GM12864 (cell line): ENCODE measurements at regions not wholly inside any gene's neighbourhood (a gene's known extent, or its start where the extent isn't known, plus 50 kb on each side); places are given as distances from the start of the nearest gene placed in this dataset.

Experiments
- DNase-seq: peaks from one replicate; pipeline ENCODE4 v3.0.0-alpha.2; 2011; ENCODE audit warnings: low read depth
- H3K4me3 ChIP-seq: 2 replicates; pipeline ENCODE4 v1.5.1; 2011; ENCODE audit warnings: mild to moderate bottlenecking, low read depth, low read length, control low read depth
- TF ChIP-seq, protein P1 (sequence below): IDR thresholded peaks from 2 replicates; pipeline ENCODE4 v1.5.1; 2011; ENCODE audit warnings: low read depth, mild to moderate bottlenecking, moderate library complexity, low read length, control low read depth, inconsistent platforms; ENCODE audit errors: missing control alignments

- H3K4me3 ChIP-seq = no peak overlapping the region
- TF ChIP-seq, protein P1, sequence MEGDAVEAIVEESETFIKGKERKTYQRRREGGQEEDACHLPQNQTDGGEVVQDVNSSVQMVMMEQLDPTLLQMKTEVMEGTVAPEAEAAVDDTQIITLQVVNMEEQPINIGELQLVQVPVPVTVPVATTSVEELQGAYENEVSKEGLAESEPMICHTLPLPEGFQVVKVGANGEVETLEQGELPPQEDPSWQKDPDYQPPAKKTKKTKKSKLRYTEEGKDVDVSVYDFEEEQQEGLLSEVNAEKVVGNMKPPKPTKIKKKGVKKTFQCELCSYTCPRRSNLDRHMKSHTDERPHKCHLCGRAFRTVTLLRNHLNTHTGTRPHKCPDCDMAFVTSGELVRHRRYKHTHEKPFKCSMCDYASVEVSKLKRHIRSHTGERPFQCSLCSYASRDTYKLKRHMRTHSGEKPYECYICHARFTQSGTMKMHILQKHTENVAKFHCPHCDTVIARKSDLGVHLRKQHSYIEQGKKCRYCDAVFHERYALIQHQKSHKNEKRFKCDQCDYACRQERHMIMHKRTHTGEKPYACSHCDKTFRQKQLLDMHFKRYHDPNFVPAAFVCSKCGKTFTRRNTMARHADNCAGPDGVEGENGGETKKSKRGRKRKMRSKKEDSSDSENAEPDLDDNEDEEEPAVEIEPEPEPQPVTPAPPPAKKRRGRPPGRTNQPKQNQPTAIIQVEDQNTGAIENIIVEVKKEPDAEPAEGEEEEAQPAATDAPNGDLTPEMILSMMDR = no peak
- DNase-seq = no peak
Measured at GRCh38 chr21:20572582-20572981, 425.6 kb upstream of the NCAM2 start.

- DNase-seq = no peak
- TF ChIP-seq, protein P1 = no peak
- H3K4me3 ChIP-seq = no peak overlapping the region
Measured at GRCh38 chr21:20581361-20581760, 416.8 kb upstream of the NCAM2 start.

GRCh38 chr21:20591284-20591683 lies 406.9 kb upstream of the NCAM2 start:
- H3K4me3 ChIP-seq = no peak overlapping the region
- no peak for DNase-seq
- TF ChIP-seq, protein P1 = no peak

GRCh38 chr21:20592463-20592862 lies 405.7 kb upstream of the NCAM2 start:
- no peak for DNase-seq

GRCh38 chr21:20603236-20603635 lies 395.0 kb upstream of the NCAM2 start:
- no peak for DNase-seq
- TF ChIP-seq, protein P1 = no peak

More at GRCh38 chr21:20592463-20592862, 405.7 kb upstream of the NCAM2 start:
- H3K4me3 ChIP-seq = no peak overlapping the region
- TF ChIP-seq, protein P1 = no peak

GRCh38 chr21:20611008-20611407 lies 387.2 kb upstream of the NCAM2 start:
- DNase-seq = no peak
- TF ChIP-seq, protein P1 = no peak
- no peak overlapping the region for H3K4me3 ChIP-seq

More at GRCh38 chr21:20603236-20603635, 395.0 kb upstream of the NCAM2 start:
- no peak overlapping the region for H3K4me3 ChIP-seq

DNA sequence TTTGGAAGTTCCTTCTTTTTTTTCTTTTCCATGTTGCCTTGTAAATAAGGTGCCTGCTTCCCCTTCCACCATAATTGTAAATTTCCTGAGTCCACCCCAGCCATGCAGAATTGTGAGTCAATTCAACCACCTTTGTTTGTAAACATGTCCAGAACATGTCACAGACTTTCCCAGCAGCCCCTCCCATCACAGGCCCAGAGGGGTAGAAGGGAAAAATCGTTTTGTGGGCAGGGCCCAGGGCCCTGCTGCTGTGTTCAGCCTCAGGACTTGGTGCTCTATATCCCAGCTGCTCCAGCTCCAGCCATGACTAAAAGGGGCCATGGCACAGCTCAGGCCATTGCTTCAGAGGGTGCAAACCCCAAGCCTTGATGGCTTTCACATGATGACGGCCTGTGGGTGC lies 384.6 kb upstream of the NCAM2 start:
- TF ChIP-seq, protein P1 = no peak
- no peak overlapping the region for H3K4me3 ChIP-seq
- no peak for DNase-seq
